HG02610 (cell line): ENCODE measurements at regions not wholly inside any gene's neighbourhood (a gene's known extent, or its start where the extent isn't known, plus 50 kb on each side); places are given as distances from the start of the nearest gene placed in this dataset.
A peak's percentile ranks its signal among the peaks of the same experiment; 100 is the strongest.
"Not testable (repeated sequence)": the region's sequence is repeated elsewhere in the genome, so short reads cannot be mapped to it uniquely, and the experiment has no call there.

Source experiments
- ATAC-seq: cut with Tn5 transposase; IDR thresholded peaks from one replicate; pipeline ENCODE4 v1.9.1; 2021; ENCODE audit warnings: mild to moderate bottlenecking, moderate library complexity; ENCODE audit not compliant: unreplicated experiment

DNA sequence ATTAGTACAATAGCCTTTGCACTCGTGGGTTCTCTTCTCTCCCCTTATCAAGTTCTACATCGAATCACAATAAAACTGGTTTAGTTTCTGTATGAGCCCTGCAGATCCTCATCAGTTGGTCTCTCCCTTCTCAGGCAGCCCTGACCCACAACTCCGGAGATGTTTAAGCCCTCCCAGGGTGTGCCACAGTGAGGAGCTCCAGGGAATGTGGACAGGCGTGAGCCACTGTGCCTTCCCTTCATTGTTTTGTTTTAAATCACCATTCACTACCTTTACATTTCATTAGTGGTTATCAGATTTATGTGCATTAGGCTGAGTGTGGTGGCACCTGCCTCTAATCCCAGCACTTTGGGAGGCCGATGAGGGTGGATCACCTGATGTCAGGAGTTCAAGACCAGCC lies 133.2 kb downstream of the LARP7 start:
- no peak for ATAC-seq

DNA sequence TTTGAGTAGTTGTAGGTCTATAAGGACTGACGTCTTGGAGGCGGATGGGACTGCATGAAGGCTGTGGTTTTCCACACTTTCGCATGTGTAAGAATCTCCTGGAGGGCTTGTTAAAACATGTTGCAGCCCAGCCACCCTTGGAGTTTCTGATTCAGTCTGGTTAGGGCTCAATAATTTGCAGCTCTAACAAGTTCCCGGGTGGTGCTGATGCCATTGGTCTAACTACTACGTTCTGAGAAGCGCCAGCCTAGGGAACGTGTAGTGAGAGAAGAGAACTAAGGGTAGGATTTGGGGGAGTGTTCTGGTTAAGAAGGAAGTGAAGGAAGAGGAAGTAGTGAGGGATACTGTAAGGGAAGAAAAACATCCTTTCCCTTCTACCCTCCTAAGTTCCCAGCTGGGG lies 138.9 kb downstream of the LARP7 start:
- ATAC-seq: no peak

DNA sequence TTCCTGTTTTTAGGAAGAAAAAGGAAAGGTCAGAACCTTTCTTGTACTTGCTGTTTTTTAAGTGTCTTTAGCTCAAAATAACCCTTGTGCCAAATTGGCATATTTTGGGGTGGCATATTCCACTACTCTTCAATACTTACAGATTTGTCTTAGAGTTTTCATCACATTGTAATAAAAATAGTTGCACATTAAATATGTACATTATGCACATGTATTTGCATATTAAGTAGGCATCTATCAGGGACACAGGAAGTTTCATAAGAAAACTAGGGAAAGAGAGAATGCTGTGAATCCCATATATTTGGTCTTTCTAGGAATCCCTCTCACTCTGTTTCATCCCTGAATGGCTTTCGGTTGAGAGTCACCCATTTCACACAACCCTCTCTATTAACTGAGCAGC lies 139.6 kb downstream of the LARP7 start:
- ATAC-seq: no peak

DNA sequence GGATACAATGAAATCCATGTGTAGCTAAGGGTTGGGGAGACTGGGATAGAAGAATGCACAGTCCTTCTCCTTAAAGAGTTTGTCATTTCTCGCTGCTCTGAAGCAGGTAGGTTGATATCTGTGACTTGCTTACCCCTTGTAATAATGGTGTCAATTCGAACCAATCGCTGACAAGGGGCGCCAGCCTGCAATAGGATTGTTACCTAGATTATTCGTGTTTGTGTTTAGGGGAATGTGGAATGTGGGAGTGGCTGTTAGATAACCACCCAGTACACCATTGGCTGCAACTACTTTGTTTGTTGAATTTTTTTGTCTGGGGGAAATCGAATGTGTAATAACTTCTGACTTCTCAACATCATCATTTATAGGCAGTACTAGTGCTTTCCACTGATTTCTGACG lies 141.6 kb downstream of the LARP7 start:
- ATAC-seq: no peak

DNA sequence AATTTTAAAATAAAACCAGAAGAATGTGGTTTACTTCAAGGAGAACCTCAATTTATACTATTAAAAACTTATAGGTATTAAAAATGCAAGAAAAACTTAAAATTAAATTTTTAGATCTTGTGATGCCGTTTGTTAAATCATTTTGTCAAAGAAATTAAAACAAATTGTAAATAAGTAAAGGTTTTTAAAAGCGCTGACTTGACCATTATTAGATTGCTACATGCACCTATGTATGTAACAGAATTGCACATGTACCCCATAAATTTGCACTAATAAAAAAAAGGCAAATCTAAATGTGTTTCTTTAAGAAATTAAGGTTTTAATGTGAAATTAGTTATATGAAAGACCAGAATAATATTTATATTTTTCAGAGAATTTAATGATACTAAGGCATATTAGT lies 156.1 kb downstream of the LARP7 start:
- ATAC-seq: no peak

DNA sequence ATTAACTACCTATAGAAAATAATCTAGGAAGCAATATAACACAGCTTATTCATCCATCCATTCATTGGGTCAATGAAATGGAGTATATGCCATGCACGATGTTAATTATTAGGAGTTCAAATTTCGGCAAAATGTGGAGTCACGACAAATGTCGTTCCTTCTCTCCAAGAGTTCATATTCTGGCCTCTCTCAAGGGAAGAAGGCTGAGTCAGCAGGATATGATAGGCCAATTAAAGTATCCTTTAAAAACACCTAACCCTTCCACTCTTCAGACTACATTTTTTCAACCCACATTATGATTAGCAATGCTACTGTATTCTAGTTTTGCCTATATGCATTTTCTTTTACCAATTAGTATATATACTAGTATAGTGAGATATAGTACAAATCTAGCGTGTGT lies 163.1 kb downstream of the LARP7 start:
- no peak for ATAC-seq

DNA sequence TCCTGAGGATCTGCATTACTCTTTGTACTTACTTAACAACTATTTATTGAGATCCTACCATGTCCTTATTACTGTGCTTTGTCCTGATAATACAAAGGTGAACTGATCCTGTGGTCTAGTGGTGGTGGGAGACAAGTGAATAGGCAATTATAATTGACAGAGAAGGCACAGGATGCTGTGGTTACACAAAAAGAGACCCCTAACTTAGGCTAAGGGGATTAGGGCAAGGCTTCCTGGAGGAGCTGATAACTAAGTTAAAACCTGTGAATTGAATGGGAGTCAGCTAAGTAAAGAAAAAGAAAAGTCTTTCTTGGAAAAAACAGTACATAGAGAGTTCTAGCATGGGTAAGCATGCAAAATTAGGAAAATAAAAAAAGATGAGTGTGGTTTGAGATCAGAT lies 164.4 kb downstream of the LARP7 start:
- ATAC-seq: no peak

DNA sequence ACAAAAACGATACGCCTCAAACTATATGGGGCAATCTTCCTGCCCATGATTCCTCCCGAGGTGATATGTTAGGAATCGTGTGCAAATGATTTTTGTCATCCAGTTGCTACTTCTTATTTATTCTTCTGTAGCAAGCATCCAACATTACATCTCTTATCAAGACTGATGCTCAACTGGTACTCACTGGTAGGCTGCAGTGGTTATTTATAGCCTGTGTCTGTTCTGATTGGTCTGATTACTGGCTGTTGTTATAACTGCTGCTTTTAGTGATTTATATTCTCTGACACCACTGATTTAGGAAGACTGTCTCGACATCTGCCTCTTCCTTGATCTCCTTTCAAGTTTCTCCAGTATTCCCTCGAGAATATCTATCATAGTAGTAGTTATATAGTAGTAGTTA lies 165.8 kb downstream of the LARP7 start:
- ATAC-seq: no peak

DNA sequence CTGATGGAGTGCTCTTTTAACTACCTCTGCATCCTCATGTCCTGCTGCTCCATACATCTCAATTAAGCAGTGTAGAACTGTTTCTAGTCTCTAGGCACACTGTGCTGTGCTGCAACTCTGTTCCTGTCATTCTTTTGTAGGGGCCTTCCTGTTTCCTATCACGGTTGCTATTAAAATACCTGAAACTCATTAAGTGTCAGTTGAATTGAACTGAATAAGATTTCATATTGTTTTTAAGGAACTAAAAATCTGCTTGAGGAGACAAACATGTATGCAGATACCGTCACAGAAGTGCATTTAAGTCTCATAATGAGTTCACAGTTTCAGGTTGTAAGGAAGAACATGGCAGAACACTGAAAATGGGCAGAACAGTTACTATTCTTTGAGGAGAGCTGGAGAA lies 170.1 kb downstream of the LARP7 start:
- ATAC-seq: peak; percentile 82

DNA sequence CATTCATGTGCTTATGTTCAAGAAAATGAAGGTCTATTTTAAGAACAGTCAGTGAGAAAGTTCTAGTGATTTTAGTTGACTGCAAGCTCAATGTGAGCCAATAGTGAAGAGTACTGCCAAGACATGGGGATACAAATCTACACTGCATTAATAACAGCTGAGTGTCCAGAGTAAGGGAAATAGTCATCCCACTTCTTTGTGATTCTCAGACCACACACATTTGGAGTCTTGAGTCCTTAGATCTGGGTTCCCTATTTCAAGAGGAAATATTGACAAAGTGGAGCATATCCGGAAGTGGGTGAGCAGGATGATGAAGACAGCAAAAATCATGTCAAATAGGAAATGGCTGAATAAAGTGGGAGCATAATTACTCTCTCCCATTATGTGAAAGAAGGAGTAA lies 171.1 kb downstream of the LARP7 start:
- ATAC-seq: no peak

DNA sequence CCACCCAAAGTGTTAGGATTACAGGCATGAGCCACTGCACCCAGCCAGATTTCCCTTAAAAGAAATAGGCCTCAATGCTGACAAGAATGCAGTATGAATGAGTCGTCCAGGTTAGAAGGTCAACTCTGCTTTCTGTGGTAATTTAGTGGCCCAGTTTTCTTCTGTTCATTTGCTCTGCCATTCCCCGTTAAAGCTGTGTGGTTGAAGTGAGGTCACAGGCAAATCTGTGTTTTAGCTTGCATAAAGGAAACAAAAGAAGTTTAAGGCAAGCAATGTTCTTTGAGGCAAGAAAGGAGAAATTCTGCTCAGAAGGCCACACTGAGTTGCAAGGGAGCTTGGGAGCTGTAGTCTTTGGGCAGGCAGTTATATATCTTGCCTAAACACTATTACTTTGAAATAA lies 176.8 kb downstream of the LARP7 start:
- peak; percentile 41 for ATAC-seq

DNA sequence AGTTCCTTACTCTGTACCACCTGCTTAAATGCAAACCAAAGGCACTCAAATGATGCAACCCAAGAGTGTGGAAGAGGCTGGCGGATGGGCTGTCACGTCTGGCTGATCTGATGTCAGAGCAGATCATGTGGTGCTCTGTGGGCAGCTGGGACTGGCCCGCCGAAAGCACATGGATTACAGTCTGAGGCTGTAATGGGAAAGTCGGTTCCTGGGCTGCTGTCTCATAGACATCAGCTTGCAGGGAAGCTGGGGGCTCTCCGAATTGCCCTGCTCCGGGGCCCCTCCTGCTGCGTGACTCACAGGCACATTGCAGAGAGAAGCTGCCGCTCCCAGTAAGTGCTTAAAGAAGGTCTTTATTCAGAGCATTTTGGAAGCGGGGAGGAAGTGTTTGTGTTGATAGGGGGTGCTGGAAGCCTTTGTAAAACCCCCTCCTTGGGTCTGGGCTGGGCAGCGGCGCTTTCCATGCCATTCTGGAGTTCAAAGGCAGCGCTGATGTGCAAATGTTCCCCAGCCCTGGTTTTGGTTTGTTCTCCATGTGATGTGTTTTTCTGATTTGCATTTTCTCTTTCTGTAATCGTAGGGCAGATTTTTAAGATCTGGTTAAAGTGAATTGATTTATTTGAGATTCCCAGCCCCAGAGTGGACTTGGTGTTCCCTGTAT lies 181.1 kb downstream of the LARP7 start:
- peak; percentile 96 for ATAC-seq

DNA sequence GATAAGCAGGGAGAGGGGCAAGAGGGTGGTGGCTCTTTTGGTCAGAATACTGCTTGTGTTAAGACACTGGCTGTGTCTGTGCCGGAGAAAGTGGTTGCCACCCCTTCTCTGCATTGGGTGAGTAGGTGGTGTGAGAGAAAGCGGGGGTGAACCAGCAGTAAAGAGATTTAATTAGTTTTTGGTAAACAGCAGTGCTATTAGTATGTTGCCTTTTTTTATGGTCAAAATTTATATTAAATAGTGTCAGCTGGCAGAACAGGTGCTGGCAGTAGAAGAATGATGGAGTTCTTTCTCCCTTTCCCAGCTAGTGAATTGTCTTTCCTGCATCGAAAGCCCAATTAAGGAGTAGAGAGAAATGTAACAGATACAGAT lies 181.6 kb downstream of the LARP7 start:
- ATAC-seq: peak; percentile 22

DNA sequence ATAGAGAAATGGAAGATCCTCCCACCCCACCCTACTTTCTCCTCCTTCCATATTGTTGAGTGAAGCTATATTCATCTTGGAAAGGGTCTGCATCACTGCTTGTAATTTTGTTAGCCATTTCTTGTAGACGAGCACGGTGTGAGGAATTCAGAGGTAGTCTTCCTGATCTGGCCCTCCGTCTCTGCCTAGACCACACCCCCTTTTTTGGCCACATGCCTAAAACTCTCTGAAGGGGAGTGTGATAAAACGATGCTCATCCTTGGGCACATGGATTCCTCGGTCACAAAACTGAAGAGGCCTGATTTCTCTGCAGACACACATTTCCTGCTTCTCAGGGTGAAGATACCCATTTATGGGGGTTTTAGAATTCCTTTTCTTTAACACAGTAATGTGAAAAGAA lies 182.8 kb downstream of the LARP7 start:
- ATAC-seq: no peak

DNA sequence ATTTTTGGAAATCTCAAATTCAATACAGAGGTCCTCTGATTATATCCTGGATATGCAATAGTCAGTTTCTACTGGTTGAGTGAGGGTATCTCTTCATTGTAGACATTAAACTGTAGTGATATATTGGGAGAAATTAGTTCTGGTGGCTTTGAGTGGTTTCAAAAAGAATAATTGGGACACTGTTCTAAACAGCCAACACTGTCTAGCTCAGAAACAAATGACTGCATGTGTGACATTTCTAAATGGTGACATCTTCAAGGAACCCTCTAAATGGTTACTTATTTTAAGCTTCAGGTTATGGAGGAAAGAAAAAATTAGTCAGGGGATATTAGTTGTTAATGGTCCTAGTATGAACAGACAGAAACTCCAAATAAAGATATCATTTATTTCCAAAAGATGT lies 186.2 kb downstream of the LARP7 start:
- no peak for ATAC-seq

DNA sequence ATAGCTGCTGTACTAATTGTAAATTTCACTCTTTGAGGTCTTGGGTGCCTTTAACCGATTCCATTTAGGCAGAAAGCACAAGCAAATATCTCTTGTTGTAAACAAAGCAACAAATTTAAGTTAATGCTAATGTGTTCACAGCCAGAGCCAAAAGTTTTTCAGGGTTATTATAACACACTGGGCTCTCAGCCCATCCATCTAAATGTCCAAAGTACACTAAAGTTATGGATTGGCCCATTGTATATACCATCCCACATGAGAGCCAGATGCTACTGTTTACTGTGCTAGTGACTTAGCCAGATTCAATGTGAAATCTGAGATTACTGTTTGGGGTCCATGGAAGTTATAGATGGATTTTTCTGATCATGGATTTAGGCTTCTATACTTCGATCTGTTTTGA lies 186.7 kb downstream of the LARP7 start:
- no peak for ATAC-seq

DNA sequence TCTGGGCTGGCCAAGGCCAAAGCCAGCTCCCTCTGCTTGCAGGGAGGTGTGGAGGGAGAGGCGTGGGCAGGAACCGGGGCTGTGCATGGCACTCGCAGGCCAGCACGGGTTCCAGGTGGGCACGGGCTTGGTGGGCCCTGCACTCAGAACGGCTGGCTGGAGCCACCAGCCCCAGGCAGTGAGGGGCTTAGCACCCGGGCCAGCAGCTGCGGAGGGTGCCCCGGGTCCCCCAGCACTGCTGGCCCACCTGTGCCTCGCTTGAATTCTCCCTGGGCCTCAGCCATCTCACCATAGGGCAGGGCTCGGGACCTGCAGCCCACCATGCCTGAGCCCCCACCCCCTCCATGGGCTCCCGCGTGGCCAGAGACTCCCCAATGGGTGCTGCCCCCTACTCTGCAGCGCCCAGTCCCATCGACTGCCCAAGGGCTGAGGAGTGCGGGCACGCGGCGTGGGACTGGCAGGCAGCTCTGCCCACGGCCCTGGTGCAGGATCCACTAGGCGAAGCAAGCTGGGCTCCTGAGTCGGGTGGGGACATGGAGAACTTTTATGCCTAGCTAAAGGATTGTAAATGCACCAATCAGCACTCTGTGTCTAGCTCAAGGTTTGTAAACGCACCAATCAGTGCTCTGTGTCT lies 193.9 kb downstream of the LARP7 start:
- ATAC-seq: no peak

DNA sequence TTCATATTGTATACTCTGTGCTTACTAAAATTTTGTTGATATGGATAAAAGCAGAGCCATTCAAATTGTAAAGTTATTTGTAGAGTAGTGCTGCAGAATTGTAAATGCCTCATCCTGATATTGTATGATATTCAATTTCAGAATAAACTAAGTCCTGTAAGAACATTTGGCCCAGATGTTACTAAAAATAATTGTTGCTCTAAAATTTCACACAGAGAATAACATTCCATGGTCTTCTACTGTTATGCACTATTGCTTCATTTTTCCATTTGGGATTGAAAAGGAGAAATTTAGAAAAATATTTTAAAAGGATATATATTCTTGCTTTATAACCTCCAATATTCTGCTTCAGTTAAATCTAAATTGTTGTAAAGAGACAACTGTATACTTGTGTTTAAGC lies 195.6 kb downstream of the LARP7 start:
- no peak for ATAC-seq

DNA sequence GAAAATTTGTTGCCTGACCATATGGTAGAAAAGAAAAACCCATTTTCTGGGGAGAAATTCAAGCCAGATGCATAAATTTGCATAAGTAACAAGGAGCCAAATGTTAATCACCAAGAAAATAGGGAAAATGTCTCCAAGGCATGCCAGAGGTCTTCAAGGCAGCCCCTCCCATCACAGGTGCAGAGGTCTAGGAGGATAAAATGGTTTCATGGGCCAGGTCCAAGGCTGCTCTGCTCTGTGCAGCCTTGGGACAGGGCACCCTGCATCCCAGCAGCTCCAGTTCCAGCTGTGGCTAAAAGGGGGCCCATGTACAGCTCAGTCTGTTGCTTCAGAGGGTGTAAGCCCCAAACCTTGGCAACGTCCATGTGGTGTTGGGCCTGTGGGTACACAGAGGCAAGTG lies 200.0 kb downstream of the LARP7 start:
- no peak for ATAC-seq

DNA sequence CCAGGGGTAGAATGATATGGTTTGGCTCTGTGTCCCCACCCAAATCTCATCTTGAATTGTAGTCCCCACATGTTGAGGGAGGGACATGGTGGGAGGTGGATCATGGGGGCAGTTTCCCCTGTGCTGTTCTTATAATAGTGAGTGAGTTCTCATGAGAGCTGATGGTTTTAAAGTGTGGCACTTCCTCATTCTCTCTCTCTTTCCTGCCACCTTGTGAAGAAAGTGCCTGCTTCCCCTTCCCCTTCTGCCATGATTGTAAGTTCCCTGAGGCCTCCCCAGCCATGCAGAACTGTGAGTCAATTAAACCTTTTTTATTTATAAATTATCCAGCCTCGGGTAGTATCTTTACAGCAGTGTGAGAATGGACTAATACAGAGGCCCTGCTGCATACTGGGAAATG lies 201.1 kb downstream of the LARP7 start:
- ATAC-seq: not testable (repeated sequence)

DNA sequence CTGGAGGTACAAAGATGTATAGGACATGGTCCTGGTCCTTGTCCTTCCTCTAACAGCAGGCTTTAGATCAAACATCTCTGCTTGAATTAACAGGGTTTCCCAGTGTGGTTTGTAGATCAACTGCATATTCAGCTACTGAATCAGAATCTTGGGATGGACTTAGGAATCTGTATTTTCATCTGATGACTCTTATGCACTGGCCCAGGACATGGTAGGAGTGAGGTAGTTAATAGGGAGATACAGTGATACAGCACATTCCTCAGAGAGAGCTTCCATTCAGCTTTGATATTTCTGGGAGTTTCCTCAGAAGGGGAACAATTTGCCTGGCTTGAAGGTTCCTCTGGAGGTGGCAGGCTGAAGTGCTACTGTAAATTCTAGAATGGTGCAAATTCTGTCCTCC lies 203.1 kb downstream of the LARP7 start:
- no peak for ATAC-seq

DNA sequence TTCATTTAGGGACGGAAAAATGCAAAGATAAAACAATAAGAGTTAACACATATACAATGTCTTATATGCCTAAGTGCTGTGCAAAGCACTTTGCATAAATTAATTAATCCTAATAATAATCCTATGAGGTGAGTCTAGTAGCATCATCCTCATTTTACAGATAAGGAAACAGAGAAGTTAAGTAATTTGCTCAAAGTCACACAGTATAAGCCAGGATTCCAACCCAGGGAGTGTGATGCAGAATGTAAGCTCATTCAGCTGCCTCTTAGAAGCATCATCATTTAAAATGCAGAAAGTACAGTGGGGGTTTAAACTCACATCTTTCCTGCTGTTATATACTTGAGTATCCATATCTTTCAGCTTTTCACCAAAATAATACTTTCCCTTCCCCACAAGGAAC lies 203.7 kb downstream of the LARP7 start:
- ATAC-seq: no peak

DNA sequence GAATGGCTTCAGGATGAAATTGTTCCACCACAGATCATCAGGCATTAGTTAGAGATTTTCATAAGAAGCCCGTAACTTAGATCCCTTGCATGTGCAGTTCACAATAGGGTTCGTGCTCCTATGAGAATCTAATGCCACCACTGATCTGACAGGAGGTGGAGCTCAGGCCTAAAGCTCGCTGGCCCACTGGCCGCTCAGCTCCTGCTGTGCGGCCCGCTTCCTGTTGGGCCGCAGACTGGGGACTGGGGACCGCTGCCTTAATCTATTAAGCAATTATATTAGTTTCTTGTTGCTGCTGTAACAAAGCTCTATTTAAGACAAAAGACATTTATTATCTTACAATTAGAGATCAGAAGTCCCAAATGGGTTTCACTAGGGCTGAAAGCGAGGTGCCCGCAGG lies 205.6 kb downstream of the LARP7 start:
- no peak for ATAC-seq
